CD14-positive monocyte (primary cell): ENCODE measurements at regions not wholly inside any gene's neighbourhood (a gene's known extent, or its start where the extent isn't known, plus 50 kb on each side); places are given as distances from the start of the nearest gene placed in this dataset.

Source experiments
- DNase-seq, 3 donors: peaks; one replicate each; pipeline ENCODE4 v3.0.0-alpha.2; 2011 to 2022
- H2AFZ ChIP-seq: 2 replicates; pipeline ENCODE4 v1.6.0; 2012; ENCODE audit warnings: mild to moderate bottlenecking, low read depth, low read length, inconsistent platforms; ENCODE audit not compliant: insufficient read depth, poor library complexity, severe bottlenecking
- H3K27ac ChIP-seq, 2 donors: 1 replicate in 1 of 2; 2 replicates in 1 of 2; pipeline ENCODE4 v1.5.1; 2012 to 2013; ENCODE audit warnings: low read length in 2 of 2, control low read depth in 1 of 2, inconsistent platforms in 1 of 2, low read depth in 1 of 2, mild to moderate bottlenecking in 1 of 2
- H3K27me3 ChIP-seq, 2 donors: one replicate each; pipeline versions ENCODE4 v1.6.0 to v1.6.1; 2011 to 2013; ENCODE audit warnings: low read length in 2 of 2; ENCODE audit not compliant: control insufficient read depth in 2 of 2, insufficient read depth in 2 of 2
- H3K36me3 ChIP-seq, 2 donors: replicated peaks in 1 of 2; 1 replicate in 1 of 2; 2 replicates in 1 of 2; pipeline versions ENCODE4 v1.5.1 to v1.6.1; 2012 to 2013; ENCODE audit warnings: low read length in 2 of 2, control low read depth in 1 of 2, inconsistent platforms in 1 of 2, mild to moderate bottlenecking in 1 of 2; ENCODE audit not compliant: insufficient read depth in 2 of 2, control insufficient read depth in 1 of 2
- H3K4me1 ChIP-seq, 2 donors: 1 replicate in 1 of 2; 2 replicates in 1 of 2; pipeline versions ENCODE4 v1.5.1 to v1.6.1; 2012 to 2013; ENCODE audit warnings: low read length in 2 of 2, control low read depth in 1 of 2, inconsistent platforms in 1 of 2, mild to moderate bottlenecking in 1 of 2, moderate library complexity in 1 of 2; ENCODE audit not compliant: insufficient read depth in 2 of 2, control insufficient read depth in 1 of 2
- H3K4me2 ChIP-seq: replicated peaks from 2 replicates; pipeline ENCODE3; 2012; ENCODE audit warnings: low read length, moderate library complexity, mild to moderate bottlenecking; ENCODE audit not compliant: poor library complexity, severe bottlenecking; ENCODE audit errors: extremely low read depth
- H3K4me3 ChIP-seq, 3 experiments: fragments of 200-600 bp in 1 of 3; sonication (generic) in 1 of 3; replicated peaks in 1 of 3; 1 replicate in 2 of 3; 2 replicates in 1 of 3; pipeline ENCODE4 v1.5.1; 2011 to 2013; ENCODE audit warnings: low read length in 3 of 3, mild to moderate bottlenecking in 3 of 3, control low read depth in 2 of 3, low read depth in 2 of 3, inconsistent platforms in 1 of 3, moderate library complexity in 1 of 3
- H3K79me2 ChIP-seq: 2 replicates; pipeline ENCODE4 v1.6.0; 2012; ENCODE audit warnings: mild to moderate bottlenecking, control low read depth, inconsistent platforms, low read length, moderate library complexity; ENCODE audit not compliant: insufficient read depth
- H3K9ac ChIP-seq: 2 replicates; pipeline ENCODE4 v1.6.0; 2017; ENCODE audit warnings: low read length, mild to moderate bottlenecking; ENCODE audit not compliant: insufficient read depth, poor library complexity, severe bottlenecking
- H3K9me3 ChIP-seq, 2 donors: replicated peaks in 1 of 2; 1 replicate in 1 of 2; 2 replicates in 1 of 2; pipeline versions ENCODE4 v1.5.1 to v1.6.1; 2012 to 2013; ENCODE audit warnings: low read length in 2 of 2, control low read depth in 1 of 2; ENCODE audit not compliant: control insufficient read depth in 1 of 2, insufficient read depth in 1 of 2
- H4K20me1 ChIP-seq: 2 replicates; pipeline ENCODE4 v1.6.0; 2012; ENCODE audit warnings: mild to moderate bottlenecking, low read length, control low read depth, moderate library complexity; ENCODE audit not compliant: insufficient read depth
- H3K27ac Mint-ChIP-seq, 7 donors: one replicate each; pipeline ENCODE4 v1.8.0; 2020; ENCODE audit warnings: mild to moderate bottlenecking in 7 of 7, mixed read lengths in 7 of 7, moderate library complexity in 6 of 7, inconsistent platforms in 2 of 7
- H3K27me3 Mint-ChIP-seq, 3 donors: one replicate each; pipeline ENCODE4 v1.8.0; 2021 to 2022; ENCODE audit warnings: low read depth in 3 of 3, mild to moderate bottlenecking in 3 of 3, mixed read lengths in 3 of 3, moderate library complexity in 3 of 3, inconsistent platforms in 1 of 3
- H3K36me3 Mint-ChIP-seq, 2 donors: one replicate each; pipeline ENCODE4 v1.8.0; 2020; ENCODE audit warnings: mixed read lengths in 2 of 2, inconsistent platforms in 1 of 2, mild to moderate bottlenecking in 1 of 2
- H3K4me1 Mint-ChIP-seq: one replicate; pipeline ENCODE4 v1.8.0; 2020; ENCODE audit warnings: mild to moderate bottlenecking, mixed read lengths
- H3K4me3 Mint-ChIP-seq, 2 donors: one replicate each; pipeline ENCODE4 v1.8.0; 2020; ENCODE audit warnings: mild to moderate bottlenecking in 2 of 2, mixed read lengths in 2 of 2, moderate library complexity in 1 of 2
- H3K9me3 Mint-ChIP-seq, 7 donors: one replicate each; pipeline ENCODE4 v1.8.0; 2020 to 2022; ENCODE audit warnings: mixed read lengths in 7 of 7, mild to moderate bottlenecking in 6 of 7, moderate library complexity in 6 of 7, inconsistent platforms in 2 of 7
- CTCF ChIP-seq: fragments of 200-600 bp; IDR thresholded peaks from one replicate; pipeline ENCODE4 v1.8.0; 2022; ENCODE audit warnings: antibody characterized with exemption, mild to moderate bottlenecking
- WGBS: methylation state at CpG from one replicate; pipeline ENCODE4 v1.1.5; 2013; ENCODE audit warnings: missing lambda C conversion rate; ENCODE audit not compliant: insufficient coverage; 5-methylcytosine and 5-hydroxymethylcytosine counted together
- intact Hi-C, 2 donors: fragments of 100-400 bp; cut with micrococcal nuclease; formaldehyde crosslinking; loops; one replicate each; pipeline versions ENCODE4 v1.15.0 to v1.15.1; 2023

GRCh38 chrX:35456891-35457290 lies 341.3 kb upstream of the MAGEB16 start:
- Mint-ChIP-seq H3K36me3 (no peaks in the 10 kb centered on the region), H3K9me3 (peaks cover 0 to 4% (median 0%) of the 10 kb centered on the region in 7 donors), H3K4me1 (no peaks in the 10 kb centered on the region), H3K4me3 (no peak overlapping the region), H3K27ac (no peak overlapping the region), H3K27me3 (peaks cover 0 to 7% (median 5%) of the 10 kb centered on the region in 3 donors)
- H3K36me3 ChIP-seq, result no peaks in the 10 kb centered on the region
- H3K27me3 ChIP-seq, result peaks cover 0 to 5% of the 10 kb centered on the region in 2 donors
- no peaks in the 10 kb centered on the region for H3K9me3 ChIP-seq
- H4K20me1 ChIP-seq, result no peaks in the 10 kb centered on the region
- no peak for TF ChIP-seq CTCF
- WGBS, result no CpG with 5 or more reads among the region's 1 CpG
- no peaks in the 10 kb centered on the region for H3K4me1 ChIP-seq
- H3K9ac ChIP-seq, result no peak overlapping the region
- H3K4me2 ChIP-seq, result no peak overlapping the region
- no peak overlapping the region for H3K27ac ChIP-seq
- H3K4me3 ChIP-seq, result no peak overlapping the region
- no peak overlapping the region for H2AFZ ChIP-seq
- no peaks in the 10 kb centered on the region for H3K79me2 ChIP-seq
- intact Hi-C loops, result no loop called here
- DNase-seq, result no peak

GRCh38 chrX:35458142-35458541 lies 340.0 kb upstream of the MAGEB16 start:
- Histone ChIP-seq H3K4me1 (no peaks in the 10 kb centered on the region), H3K4me2 (no peak overlapping the region), H3K9me3 (no peaks in the 10 kb centered on the region), H3K79me2 (no peaks in the 10 kb centered on the region), H3K27ac (no peak overlapping the region), H4K20me1 (no peaks in the 10 kb centered on the region), H3K36me3 (no peaks in the 10 kb centered on the region), H3K4me3 (no peak overlapping the region), H3K9ac (no peak overlapping the region), H3K27me3 (peaks cover 0 to 5% of the 10 kb centered on the region in 2 donors), H2AFZ (no peak overlapping the region)
- Mint-ChIP-seq H3K9me3 (peaks cover 0 to 4% (median 0%) of the 10 kb centered on the region in 7 donors), H3K27ac (no peak overlapping the region), H3K27me3 (peaks cover 0 to 7% (median 6%) of the 10 kb centered on the region in 3 donors), H3K36me3 (no peaks in the 10 kb centered on the region), H3K4me3 (no peak overlapping the region), H3K4me1 (no peaks in the 10 kb centered on the region)
- intact Hi-C loops, result no loop called here
- DNase-seq, result no peak
- no peak for TF ChIP-seq CTCF
